GM18951 (cell line): ENCODE measurements at regions not wholly inside any gene's neighbourhood (a gene's known extent, or its start where the extent isn't known, plus 50 kb on each side); places are given as distances from the start of the nearest gene placed in this dataset.

Experiments
- POLR2A ChIP-seq: IDR thresholded peaks from 4 replicates; pipeline ENCODE4 v1.6.1; 2011; ENCODE audit warnings: mild to moderate bottlenecking; ENCODE audit not compliant: insufficient read length, insufficient read depth; ENCODE audit errors: extremely low read depth
- in situ Hi-C: fragments of 300-500 bp; cut with MboI; formaldehyde crosslinking; loops from one replicate; pipeline ENCODE4 v1.12.0; 2022; ENCODE audit warnings: low sequenced_read_pairs, mixed read lengths, inconsistent platforms; ENCODE audit not compliant: unreplicated experiment

GRCh38 chr7:79833616-79834015 lies 301.0 kb upstream of the GNAI1 start:
- in situ Hi-C loops, result no loop called here
- TF ChIP-seq POLR2A, result no peak

GRCh38 chr7:79828866-79829265 lies 305.8 kb upstream of the GNAI1 start:
- in situ Hi-C loops, result no loop called here
- no peak for TF ChIP-seq POLR2A

GRCh38 chr7:79823246-79823951 lies 311.2 kb upstream of the GNAI1 start:
- no peak for TF ChIP-seq POLR2A
- in situ Hi-C loops, result no loop called here

- TF ChIP-seq POLR2A, result no peak
- in situ Hi-C loops, result no loop called here
Observed at GRCh38 chr7:79822620-79823240, 311.9 kb upstream of the GNAI1 start.

- TF ChIP-seq POLR2A, result no peak
- in situ Hi-C loops, result no loop called here
Observed at GRCh38 chr7:79820387-79820786, 314.2 kb upstream of the GNAI1 start.

GRCh38 chr7:79810916-79811315 lies 323.7 kb upstream of the GNAI1 start:
- in situ Hi-C loops, result no loop called here
- TF ChIP-seq POLR2A, result no peak

- in situ Hi-C loops, result no loop called here
Observed at GRCh38 chr7:79806161-79806734, 328.4 kb upstream of the GNAI1 start.

GRCh38 chr7:79790656-79791262 lies 337.3 kb upstream of the MAGI2 start:
- in situ Hi-C loops, result no loop called here
- TF ChIP-seq POLR2A, result no peak

More at GRCh38 chr7:79806161-79806734, 328.4 kb upstream of the GNAI1 start:
- TF ChIP-seq POLR2A, result no peak

GRCh38 chr7:79789584-79790345 lies 336.3 kb upstream of the MAGI2 start:
- no peak for TF ChIP-seq POLR2A
- in situ Hi-C loops, result no loop called here

- no peak for TF ChIP-seq POLR2A
- in situ Hi-C loops, result no loop called here
Observed at GRCh38 chr7:79787623-79788022, 334.2 kb upstream of the MAGI2 start.

GRCh38 chr7:79787096-79787495 lies 333.6 kb upstream of the MAGI2 start:
- TF ChIP-seq POLR2A, result no peak
- in situ Hi-C loops, result no loop called here

GRCh38 chr7:79786187-79786586 lies 332.7 kb upstream of the MAGI2 start:
- TF ChIP-seq POLR2A, result no peak
- in situ Hi-C loops, result no loop called here

- in situ Hi-C loops, result no loop called here
- no peak for TF ChIP-seq POLR2A
Observed at GRCh38 chr7:79785556-79785955, 332.1 kb upstream of the MAGI2 start.
